ENCODE measurements at regions not wholly inside any gene's neighbourhood (a gene's known extent, or its start where the extent isn't known, plus 50 kb on each side); places are given as distances from the start of the nearest gene placed in this dataset.

DNA sequence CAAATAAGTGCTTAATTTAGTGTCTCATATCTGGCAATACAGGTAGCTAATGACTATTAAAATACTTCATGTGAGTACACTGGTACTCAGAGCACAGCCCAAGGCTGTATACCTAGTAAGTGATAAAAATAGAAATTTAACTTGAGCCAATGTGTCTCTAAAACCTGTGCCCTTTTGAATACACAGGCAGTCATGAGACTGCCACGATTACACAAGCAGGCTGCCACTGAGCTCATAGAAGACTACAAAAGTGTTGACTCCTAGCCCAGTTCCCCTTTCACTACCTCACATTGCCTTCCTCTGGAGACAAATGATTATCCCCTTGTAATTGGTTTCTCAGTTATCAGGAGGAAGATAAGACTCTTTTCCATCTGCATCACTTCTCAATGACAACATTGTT is 66.3 kb upstream of the PAPPA start:
- TF ChIP-seq ZNF709 (CRISPR knock-in tag; IDR thresholded peaks at IDR 0.05) (no peak), ZNF713 (CRISPR knock-in tag; IDR thresholded peaks at IDR 0.05) (no peak), ONECUT2 (CRISPR knock-in tag; IDR thresholded peaks at IDR 0.05) (no peak), ZBTB20 (CRISPR knock-in tag; IDR thresholded peaks at IDR 0.05; ENCODE audit: borderline replicate concordance, low read depth) (no peak), ZNF441 (CRISPR knock-in tag; IDR thresholded peaks at IDR 0.05; ENCODE audit: borderline replicate concordance) (no peak), BORCS8-MEF2B (CRISPR knock-in tag; IDR thresholded peaks at IDR 0.05) (no peak)
- TF ChIP-seq, protein P1, sequence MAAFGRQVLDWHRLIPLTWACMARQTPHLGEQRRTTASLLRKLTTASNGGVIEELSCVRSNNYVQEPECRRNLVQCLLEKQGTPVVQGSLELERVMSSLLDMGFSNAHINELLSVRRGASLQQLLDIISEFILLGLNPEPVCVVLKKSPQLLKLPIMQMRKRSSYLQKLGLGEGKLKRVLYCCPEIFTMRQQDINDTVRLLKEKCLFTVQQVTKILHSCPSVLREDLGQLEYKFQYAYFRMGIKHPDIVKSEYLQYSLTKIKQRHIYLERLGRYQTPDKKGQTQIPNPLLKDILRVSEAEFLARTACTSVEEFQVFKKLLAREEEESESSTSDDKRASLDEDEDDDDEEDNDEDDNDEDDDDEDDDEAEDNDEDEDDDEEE (CRISPR knock-in tag; IDR thresholded peaks at IDR 0.05), result no peak
- TF ChIP-seq, protein P2, sequence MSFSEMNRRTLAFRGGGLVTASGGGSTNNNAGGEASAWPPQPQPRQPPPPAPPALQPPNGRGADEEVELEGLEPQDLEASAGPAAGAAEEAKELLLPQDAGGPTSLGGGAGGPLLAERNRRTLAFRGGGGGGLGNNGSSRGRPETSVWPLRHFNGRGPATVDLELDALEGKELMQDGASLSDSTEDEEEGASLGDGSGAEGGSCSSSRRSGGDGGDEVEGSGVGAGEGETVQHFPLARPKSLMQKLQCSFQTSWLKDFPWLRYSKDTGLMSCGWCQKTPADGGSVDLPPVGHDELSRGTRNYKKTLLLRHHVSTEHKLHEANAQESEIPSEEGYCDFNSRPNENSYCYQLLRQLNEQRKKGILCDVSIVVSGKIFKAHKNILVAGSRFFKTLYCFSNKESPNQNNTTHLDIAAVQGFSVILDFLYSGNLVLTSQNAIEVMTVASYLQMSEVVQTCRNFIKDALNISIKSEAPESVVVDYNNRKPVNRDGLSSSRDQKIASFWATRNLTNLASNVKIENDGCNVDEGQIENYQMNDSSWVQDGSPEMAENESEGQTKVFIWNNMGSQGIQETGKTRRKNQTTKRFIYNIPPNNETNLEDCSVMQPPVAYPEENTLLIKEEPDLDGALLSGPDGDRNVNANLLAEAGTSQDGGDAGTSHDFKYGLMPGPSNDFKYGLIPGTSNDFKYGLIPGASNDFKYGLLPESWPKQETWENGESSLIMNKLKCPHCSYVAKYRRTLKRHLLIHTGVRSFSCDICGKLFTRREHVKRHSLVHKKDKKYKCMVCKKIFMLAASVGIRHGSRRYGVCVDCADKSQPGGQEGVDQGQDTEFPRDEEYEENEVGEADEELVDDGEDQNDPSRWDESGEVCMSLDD (CRISPR knock-in tag; IDR thresholded peaks at IDR 0.05; ENCODE audit: borderline replicate concordance), result no peak
- H2AFZ ChIP-seq (ENCODE audit: low read length), result no peak overlapping the region
- intact Hi-C loops (cut with micrococcal nuclease; ENCODE audit: unreplicated experiment), result no loop called here
- POLR2A ChIA-PET, result no interaction called here
- DNase-seq (ENCODE audit: low spot score), result no peak
- in situ Hi-C loops (cut with HindIII; ENCODE audit: extremely low pct_ligation_motif_present, low pct_unique_long_range_greater_than_20kb), result no loop called here
- no peaks in the 10 kb centered on the region for H3K27me3 ChIP-seq (ENCODE audit: control insufficient read depth in 1 of 2, insufficient read depth in 2 of 2, low read length in 2 of 2)
- H4K20me1 ChIP-seq (ENCODE audit: insufficient read depth, low read length), result no peaks in the 10 kb centered on the region
- CTCF ChIA-PET (ENCODE audit: low intra/inter-chr PET ratio, low total read pairs), result no interaction called here
- no peaks in the 10 kb centered on the region for H3K36me3 ChIP-seq (replicated peaks in 1 of 2; ENCODE audit: control insufficient read depth in 1 of 2, insufficient read depth in 2 of 2, low read length in 2 of 2)
- BruUV-seq (replicated peaks), result no TSS peak
- WGBS (ENCODE audit: low lambda C conversion rate), result 0% methylated on average over 1 of the region's 1 CpG
- H3K4me1 ChIP-seq (ENCODE audit: insufficient read depth, low read length), result no peaks in the 10 kb centered on the region
- no peaks in the 10 kb centered on the region for H3K9me3 ChIP-seq (ENCODE audit: low read length)
- H3K4me3 ChIP-seq (replicated peaks in 1 of 3; ENCODE audit: insufficient read depth in 1 of 3, low read depth in 2 of 3, low read length in 3 of 3), result no peak overlapping the region
- no peak overlapping the region for H3K27ac ChIP-seq (ENCODE audit: extremely low read length, insufficient read depth, low read length)
- FAIRE-seq, result no peak
- H3K79me2 ChIP-seq (ENCODE audit: insufficient read depth, low read length), result no peaks in the 10 kb centered on the region
- no peak overlapping the region for H3K4me2 ChIP-seq (ENCODE audit: low read depth, low read length)
- no peak for ATAC-seq
- no peak overlapping the region for H3K9ac ChIP-seq (ENCODE audit: insufficient read depth, low read depth, low read length)
